ENCODE measurements at regions not wholly inside any gene's neighbourhood (a gene's known extent, or its start where the extent isn't known, plus 50 kb on each side); places are given as distances from the start of the nearest gene placed in this dataset.

DNA sequence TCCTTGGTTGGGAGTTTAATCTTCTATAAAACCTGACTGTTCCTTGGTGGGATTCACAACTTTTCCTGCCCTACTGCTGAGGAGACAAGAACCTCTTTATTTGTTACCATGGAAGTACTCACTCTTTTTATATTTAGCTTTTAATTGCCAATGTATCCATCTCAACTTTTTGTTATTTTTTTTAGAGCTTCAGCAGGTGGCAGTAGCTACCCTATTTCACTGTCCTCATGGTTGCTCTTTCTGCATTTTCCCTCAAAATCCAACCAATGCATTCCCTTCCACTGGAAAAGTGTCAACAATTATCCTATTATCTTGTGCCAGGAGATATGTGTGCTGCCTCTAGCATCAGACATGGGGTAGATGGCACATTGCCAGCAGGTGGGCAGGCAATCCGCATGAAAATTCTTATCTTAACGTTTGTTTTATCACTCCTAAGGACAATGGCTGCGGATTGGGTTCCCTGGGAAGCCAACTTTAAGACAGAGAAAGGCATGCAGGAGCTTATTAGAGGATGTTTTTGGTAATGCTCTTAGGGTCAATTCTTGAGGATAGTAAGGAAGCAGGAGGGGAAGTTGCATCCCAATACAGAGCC, 406.4 kb downstream of the SNAPC1 start:
- no peak for DNase-seq

DNA sequence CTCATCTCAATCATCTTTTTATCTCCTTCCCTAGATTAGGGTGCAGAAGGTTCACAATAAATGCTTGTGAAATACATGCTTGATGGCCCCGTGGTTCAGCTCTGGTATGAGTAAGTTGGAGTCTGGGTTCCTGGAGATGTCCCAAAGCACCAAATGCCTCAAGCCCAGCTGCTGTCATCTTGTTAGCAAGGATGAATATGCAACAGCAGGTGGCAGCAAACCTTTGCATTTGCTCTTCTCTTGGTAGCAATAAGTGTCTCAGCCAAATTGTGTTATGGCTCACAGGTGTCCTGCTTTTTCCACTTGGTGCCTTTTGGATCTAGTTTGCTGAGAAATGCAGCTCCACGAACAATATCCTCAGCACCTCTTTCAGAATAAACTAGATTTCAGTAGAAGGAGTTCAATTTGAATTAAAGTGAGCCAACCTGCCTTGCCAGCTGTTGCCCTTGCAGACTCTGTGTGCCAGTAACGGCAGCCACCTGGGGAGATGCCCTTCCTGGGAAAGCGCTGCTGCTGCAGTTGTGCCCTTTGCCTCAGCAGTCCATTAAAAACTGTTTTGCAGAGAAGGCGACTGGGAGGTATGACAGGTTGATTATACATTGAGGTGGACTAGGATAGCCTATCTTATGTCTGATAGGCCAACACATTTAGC, 417.3 kb downstream of the SNAPC1 start:
- no peak for DNase-seq

DNA sequence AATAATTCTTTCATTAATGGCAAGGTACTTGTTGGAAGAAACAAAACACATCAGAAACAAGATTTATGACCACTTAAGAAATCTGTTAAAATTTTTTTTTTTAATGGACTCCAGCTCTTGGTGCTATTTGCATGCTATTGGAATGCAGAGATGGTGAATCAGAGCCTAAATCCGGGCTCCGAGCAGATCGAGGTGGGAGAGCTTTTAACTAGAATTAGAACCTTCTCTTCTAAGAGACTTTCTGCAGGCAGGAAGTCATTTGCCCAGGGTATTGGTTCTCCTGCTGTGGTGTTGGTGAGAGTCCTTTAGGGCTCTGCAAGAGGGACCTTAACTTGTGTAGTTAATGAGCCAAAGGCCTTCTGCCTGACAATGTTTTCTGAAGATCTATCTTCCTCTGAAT, 419.4 kb downstream of the SNAPC1 start:
- DNase-seq = no peak

DNA sequence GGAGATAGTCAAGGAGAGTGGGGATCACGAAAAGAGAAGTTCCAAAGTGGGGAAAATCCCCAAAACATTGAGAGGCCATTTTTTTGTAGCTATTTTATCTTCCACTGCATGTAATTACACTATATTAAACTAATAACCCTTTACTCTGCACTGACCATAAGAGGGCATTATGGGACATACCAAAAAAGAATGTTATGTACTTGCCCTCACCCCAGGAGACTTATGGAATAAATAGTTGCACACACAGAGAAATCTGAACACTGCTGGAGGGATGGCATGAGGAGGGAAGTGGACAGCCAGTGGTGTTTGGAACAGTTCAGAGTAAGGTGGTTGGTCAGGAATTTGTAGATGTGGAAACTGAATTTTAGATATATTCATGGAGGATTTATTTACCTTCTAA, 422.9 kb downstream of the SNAPC1 start:
- DNase-seq = no peak

DNA sequence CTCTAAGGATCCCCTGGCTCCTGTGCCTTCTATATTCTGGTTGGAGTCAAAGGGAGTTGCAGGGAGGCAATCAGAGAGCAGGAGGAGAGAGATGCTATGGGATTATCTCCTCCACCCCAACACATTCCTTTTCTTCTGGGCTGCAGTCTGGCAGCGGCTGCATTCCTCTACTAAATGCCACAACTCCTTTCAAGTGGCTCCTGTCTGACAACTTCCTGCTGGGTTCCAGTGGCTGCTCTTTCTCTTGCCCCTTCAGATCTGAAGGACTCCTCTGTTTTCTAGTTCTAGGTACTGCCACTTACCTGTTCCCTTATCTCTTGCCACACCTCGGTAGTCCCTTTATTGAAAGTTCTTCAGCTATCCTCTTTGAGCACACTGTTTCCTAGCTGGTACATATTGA, 425.0 kb downstream of the SNAPC1 start:
- DNase-seq = no peak

DNA sequence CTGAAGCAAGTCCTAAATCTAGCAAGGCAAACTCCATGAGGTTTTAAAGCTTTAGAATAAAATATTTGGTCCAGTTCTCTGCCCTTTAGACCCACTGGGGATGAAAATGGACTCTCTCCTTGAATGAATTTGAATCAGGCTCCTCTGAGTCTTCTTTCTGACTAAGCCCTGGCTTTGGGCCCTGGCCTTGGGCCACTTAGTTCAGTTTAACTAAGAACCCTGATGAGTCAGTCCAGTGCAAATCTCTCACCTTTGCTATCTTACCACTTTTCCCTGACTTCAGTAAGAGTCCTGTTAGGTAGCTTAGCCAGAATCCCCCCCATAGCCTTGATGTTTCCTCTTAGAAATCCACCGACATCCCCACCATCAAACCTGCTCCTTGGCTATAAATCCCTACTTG, 427.5 kb downstream of the SNAPC1 start:
- DNase-seq = no peak

DNA sequence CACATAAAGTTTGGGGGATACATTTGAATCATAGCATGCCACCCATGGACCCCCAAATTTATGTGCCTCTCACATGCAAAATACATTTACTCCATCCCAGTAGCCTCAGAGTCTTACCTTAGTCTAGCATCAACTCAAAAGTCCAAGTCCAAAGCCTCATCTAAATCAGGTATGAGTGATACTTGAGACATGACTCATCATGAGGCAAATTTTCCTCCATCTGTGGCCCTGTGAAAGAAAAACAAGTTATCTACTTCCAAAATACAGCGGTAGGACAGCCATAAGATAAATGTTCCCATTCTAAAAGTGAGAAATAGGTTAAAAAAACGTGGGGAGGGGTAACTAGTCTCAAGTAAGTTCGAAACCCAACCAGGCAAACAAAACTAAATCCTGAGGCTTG, 444.2 kb downstream of the SNAPC1 start:
- DNase-seq = no peak

DNA sequence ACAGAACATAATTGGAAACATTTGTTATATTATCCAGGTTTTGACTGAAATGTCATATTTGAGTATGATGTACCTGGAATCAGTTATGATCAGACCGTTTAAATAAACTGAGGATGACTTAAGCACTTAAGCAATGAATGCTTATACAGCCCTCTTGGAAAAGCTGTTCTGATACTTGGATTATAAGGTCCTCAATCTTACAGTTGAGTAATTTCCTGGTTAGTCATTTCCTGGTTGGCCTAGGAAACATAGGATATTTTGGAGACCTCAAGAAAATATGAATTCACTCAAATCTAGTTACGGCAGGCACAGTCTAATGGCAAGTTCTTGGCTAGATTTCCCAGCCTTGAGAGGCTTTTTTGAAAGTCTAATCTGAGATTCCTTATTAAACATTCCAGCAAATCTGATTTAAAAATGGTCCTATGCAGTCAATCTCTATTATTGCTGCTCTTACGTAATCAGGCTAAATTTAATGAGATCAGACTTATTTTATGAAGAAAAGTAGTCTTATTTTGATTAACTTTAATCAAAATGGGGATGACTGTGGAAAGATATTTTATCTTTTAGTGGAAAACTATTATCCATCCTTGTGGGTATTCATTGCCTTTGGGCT, 447.2 kb downstream of the SNAPC1 start:
- DNase-seq = no peak

DNA sequence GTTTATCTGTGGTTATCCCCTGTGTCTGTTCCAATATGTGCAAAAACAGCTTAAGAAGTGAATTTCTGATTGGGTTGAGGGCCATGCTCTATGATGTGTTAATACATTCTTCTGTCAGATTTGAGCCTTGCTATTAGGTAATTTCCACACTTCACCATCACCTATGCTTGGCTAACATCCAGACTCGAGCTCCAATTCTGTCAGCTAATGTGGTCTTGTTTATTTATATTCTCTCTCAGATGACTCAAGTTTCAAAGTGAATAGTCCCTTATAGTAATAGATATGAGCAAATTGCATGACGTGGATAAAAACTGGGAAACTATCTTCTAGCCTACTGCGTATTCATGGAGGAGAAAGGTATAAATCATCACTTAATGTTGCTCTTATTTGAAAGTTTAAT, 451.3 kb downstream of the SNAPC1 start:
- DNase-seq = no peak

DNA sequence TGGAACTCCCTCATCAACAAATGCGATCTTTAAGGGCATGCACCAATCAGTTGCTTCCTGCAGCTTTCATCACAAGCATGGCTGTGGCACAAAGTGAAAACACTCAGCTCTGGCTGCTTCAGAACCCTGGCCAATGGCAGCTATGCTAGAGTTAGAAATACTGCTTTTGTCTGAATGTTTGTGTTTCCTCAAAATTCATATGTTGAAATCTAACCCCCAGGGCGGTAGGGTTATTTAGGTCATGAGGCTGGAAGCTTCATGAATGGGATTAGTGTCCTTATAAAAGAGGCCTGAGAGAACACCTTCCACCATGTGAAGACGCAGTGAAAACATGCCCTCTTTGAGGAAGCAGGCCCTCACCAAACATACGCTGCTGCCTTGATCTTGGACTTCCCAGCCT, 453.9 kb downstream of the SNAPC1 start:
- DNase-seq = no peak

DNA sequence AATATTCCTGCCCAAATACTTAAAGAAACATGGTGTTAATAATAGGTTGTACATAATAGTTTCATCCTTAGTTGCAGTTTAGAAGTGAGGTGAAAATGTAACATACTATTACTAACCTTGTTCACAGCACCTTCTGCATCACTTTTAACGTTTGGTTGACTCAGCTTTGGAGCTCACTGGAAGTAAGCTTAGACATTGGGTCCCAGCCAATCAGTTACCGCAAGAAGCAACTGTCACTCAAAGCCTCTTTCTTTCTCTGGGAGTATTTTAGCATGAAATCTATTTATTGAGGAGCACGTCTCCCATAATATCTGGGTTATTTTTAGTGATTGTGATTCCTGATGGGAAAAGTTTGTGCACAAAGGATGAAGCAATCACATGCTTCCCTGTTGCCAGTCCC, 472.6 kb downstream of the SNAPC1 start:
- DNase-seq = no peak

DNA sequence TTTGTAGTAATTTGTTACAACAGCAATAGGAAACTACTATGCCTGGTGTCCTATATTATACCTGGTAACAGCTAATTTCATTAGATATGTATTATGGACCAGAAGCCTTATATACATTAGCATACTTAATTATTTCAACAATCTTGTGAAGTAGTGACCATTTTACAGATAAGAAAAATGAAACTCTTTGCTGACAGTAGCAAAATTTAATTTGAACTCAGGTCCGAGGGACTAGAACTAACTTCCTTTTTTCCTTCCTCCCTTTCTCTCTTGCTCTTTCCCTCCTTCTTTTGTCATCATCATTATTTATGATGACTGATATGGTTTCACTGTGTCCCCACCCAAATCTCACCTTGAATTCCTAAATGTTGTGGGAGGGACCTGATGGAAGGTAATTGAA, 482.0 kb downstream of the SNAPC1 start:
- DNase-seq = no peak

DNA sequence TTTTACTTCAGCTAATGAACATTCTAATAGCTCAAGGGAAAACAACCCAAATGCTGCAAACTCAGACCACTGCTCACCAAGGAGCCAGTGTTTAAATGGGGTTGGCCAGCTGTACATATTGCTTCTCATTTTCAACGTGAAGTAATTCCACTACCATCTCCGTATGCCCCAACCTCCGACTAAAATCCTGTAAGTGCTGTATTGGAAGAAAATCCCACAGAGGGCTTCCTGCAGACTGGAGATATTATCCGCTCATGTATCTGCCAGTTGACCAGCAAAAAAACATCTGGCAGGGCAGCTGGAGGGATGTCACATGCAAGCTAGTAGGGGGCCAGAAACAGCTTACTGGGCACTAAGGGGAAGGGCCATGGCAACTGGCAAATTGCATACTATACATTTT, 485.0 kb downstream of the SNAPC1 start:
- no peak for DNase-seq

DNA sequence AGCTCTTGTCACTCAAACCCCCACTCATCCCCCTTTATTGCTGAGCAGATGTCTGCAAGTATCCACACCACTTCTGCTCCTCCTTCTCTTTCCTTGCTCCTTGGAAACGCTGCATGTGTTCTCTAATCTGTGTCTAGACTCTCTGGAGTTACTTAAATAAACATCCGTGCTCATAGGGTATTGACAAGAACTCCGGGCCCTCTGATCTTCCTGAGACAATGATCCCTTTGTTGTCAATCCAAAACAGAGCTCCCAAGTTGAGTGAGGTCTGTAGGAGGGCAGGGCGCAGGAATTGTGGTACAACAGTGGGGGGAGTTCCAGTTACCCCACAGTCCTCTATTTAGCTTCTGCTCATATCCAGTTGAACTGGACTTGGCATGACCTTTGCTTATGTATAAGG, 489.0 kb downstream of the SNAPC1 start:
- DNase-seq = no peak

DNA sequence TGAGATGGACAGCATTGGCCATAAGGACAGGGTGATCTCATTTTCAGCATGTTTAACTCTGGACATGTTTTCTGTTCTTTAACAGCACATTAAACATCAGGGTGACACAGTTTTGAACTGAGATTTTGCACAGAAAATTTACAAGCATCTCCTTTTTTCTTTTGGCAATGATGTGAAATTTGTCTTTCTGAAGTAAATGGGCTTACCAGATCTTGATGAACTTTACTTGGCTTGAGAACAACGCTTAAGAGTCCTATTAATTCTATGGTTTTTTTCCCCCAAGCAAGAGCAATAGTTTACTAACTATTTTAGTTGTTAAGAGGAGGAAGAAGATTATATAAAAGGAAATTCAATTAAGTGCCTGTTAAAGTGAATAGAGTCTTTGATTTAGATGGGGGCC, 491.0 kb downstream of the SNAPC1 start:
- no peak for DNase-seq

DNA sequence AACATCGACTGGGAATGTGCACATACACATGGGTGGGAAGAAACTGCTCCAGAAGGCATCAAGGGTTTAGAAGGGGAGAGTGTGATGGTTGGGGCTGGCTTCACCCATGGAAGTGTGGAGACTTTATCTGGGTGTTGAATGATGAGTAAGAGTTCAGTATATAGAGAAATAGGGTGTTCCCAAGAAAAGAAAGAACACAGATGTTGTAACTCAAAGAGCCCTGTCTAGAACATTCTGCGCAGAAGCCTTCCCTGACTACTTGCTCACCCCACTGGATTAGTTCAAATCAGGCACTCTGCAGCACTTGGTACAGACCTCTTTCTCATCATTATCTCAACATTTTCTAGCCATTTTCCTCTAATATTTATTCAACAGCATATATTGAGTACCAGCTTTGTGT, 491.7 kb downstream of the SNAPC1 start:
- no peak for DNase-seq

DNA sequence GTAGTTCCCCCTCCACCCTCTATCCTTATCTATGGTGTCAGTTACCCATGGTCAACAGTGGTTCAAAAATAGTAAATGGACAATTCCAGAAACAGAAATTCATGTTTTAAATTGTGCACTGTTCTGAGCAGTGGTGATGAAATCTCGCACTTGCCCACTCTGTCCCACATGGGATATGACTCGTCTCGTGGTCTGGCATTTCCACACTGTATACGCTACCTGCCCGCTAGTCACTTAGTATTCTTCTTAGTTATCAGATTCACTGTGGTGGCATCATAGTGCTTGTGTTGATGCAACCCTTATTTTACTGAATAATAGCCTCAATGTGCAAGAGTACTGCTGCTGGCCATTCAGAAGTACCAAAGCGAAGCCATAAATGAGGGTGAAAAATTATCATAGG, 507.0 kb downstream of the SNAPC1 start:
- DNase-seq = no peak

DNA sequence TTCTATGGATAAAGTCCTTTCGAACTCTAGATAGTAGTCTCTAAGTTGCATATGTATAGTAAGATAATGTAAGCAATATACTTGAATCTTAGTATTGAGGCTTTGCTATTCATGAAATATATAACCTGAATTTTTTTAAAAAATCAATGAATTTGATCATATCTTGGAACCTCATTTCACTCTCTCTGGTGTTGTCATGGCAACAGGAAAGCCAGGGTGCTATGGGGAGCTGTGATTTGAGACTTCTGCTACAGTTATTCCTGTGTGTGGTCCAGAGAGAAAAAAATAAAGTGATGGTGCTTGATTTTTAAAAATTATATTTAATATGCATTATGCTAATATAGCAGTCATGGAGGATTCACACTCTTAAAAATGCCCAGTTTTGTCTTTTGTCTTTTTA, 508.0 kb downstream of the SNAPC1 start:
- DNase-seq = no peak

DNA sequence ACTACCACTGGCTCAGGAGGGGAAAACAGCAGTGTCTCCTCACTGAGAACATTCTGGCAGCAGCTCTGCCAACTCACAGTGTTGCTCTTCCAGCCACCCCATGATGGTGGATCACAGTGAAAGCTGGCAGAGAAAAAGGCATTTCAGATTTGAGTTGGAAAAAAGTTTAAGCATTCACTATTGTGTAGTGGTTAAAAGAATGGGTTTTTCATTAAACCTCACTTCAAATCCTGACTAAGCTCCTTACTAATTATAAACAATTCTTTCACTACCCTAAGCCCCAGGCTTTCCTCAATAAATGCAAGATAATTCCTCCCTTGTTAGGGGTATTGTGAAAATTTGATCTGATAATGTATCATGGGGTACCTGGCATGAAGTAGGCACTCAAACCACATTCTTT, 518.1 kb downstream of the SNAPC1 start:
- DNase-seq = no peak

DNA sequence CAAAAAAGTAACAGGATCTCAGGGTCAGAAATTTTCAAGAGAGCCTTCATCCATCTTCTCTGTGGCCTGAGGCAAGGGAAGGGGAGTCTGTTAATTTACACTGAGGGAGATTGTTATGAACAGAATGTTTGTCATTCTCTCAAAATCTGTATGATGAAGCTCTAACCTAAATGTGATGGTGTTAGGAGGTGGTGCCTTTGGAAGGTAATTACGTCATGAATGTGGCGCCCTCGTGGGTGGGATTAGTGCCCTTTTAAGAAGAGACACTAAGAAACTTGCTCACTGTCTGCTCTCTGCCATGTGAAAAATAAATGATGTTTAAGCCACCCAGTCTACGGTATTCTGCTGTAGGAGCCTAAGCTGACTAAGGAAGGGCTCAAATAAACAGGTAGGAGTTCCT, 521.6 kb downstream of the SNAPC1 start:
- DNase-seq = no peak

DNA sequence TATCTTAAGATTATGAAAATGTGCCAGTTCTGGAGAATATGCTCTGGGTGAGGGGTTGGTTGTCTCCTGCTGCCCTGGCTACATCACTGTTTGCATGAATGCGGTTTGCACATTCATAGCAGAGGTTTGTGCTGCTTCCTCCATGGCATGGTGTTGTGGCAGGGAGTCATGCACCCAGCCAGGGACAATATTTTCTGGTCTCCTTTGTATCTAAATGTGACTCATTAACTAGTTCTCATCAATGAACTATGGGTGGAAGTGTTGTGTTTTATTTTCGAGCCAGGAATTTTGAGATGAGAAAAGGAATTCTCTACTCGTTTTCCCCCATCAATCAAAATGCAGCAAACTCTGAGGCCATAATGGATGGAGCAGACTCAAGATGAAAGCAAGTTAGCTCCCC, 527.3 kb downstream of the SNAPC1 start:
- no peak for DNase-seq

DNA sequence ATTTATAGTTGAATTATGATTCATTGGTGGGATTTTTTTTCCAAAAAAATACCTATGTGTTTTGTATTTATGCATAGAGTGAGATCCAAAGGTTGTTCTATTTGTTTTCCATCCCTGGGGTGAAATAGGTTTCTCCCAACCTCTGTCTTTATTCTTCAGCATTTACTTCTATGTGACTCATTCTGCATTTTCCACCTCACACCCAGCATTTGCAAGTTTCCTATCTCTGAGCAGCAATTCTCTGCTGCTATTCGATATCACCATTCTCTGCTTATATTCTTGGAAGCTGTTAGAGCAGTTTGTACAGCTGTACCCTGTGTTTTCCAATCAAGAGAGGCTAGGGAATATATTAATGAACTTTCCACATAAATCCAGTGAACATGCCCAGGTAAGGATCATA, 538.9 kb downstream of the SNAPC1 start:
- DNase-seq = no peak

DNA sequence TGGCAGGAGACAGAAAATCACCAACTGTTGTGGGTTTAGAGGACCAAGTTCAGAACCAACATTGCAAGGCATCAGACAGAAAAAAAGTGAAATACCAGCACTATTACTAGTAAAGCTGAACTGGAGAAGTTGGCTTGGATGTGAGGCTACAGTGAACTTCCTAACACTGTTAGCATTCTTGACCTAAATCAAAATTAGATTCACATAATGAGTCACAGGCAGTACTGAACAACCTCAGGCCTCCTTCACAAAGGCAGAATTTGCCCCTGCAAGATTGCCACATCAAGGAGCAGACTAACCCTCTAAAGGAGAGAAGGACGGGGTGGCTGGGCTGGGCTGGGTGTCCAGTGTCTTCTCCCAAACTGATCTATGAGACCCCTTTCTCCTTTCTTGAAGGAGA, 539.7 kb downstream of the SNAPC1 start:
- DNase-seq = no peak

DNA sequence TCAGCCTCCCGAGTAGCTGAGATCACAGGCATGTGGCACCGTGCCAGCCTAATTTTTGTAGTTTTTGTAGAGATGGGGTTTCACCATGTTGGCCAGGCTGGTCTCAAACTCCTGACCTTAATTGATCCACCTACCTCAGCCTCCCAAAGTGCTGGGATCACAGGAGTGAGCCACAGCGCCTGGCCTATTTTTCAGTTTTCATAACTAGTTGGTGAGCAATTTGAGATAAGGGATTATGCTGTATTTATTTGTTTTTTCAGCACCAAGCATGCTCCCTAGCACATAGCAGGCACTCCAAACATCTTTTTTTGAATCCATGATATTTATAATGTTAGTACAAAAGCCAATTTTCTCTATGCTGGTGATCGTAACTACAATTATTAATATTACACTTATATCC, 541.2 kb downstream of the SNAPC1 start:
- DNase-seq = no peak

DNA sequence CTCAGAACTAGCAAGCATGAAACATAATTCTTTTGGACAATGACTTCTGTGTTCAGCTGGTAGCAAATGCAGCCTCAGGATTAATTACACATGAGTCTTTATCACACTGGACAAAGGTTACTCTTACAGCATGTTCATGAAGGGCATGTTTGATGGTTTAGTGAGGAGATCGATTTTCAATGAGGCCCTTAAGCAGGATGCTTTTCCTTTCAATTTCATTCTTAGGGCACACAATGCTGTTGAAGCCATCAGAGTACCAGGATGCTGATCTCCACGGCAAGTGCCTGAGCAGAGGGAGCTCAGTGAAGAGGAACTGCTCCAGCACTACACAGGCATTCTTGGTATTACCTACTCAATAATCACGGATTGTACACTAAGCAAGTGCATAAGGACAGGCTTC, 542.0 kb downstream of the SNAPC1 start:
- no peak for DNase-seq

Data from activated CD4-positive, CD25-positive, alpha-beta regulatory T cell treated with anti-CD3 and anti-CD28 coated beads, Interleukin-2, amount 50 U/mL, for 72 hours (primary cell).